DND-41 (cell line): ENCODE measurements at regions not wholly inside any gene's neighbourhood (a gene's known extent, or its start where the extent isn't known, plus 50 kb on each side); places are given as distances from the start of the nearest gene placed in this dataset.
"Not testable (repeated sequence)": the region's sequence is repeated elsewhere in the genome, so short reads cannot be mapped to it uniquely, and the experiment has no call there.

Experiments
- CTCF ChIP-seq: IDR thresholded peaks from 2 replicates; pipeline ENCODE4 v1.5.1; 2012; ENCODE audit warnings: borderline replicate concordance, low read length, moderate library complexity, mild to moderate bottlenecking; ENCODE audit not compliant: poor library complexity, severe bottlenecking; ENCODE audit errors: extremely low read depth
- EZH2 ChIP-seq: IDR thresholded peaks from 3 replicates; pipeline ENCODE4 v1.6.1; 2012; ENCODE audit warnings: borderline replicate concordance, low read depth, mild to moderate bottlenecking, moderate library complexity, low read length, inconsistent platforms; ENCODE audit not compliant: severe bottlenecking

DNA sequence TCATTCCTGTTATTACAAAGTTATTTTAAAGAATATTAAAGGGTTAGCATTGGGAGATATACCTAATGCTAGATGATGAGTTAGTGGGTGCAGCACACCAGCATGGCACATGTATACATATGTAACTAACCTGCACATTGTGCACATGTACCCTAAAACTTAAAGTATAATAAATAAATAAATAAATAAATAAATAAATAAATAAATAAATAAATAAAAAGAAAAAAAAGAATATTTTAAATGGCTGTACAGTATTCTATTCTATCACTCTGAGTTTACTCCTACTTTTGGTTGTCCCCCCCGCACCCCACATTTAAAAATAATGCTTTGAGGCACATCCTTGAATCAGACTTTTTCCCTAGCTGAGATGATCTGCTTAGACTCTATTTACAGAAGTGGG is 218.6 kb downstream of the MSX2 start:
- TF ChIP-seq CTCF, EZH2: not testable (repeated sequence)
